HG02642 (cell line): ENCODE measurements at regions not wholly inside any gene's neighbourhood (a gene's known extent, or its start where the extent isn't known, plus 50 kb on each side); places are given as distances from the start of the nearest gene placed in this dataset.

Source experiments
- ATAC-seq: cut with Tn5 transposase; IDR thresholded peaks from one replicate; pipeline ENCODE4 v1.9.1; 2021; ENCODE audit warnings: mild to moderate bottlenecking; ENCODE audit not compliant: unreplicated experiment, poor library complexity

GRCh38 chr1:234755449-234755863 lies 145.5 kb upstream of the IRF2BP2 start:
- ATAC-seq: no peak

GRCh38 chr1:234753979-234754378 lies 144.0 kb upstream of the IRF2BP2 start:
- no peak for ATAC-seq

GRCh38 chr1:234752927-234753326 lies 142.9 kb upstream of the IRF2BP2 start:
- no peak for ATAC-seq

GRCh38 chr1:234751678-234752077 lies 141.7 kb upstream of the IRF2BP2 start:
- no peak for ATAC-seq

GRCh38 chr1:234750922-234751627 lies 141.1 kb upstream of the IRF2BP2 start:
- no peak for ATAC-seq

- no peak for ATAC-seq
Measured at GRCh38 chr1:234748713-234749112, 138.7 kb upstream of the IRF2BP2 start.

GRCh38 chr1:234748066-234748465 lies 138.1 kb upstream of the IRF2BP2 start:
- no peak for ATAC-seq

- no peak for ATAC-seq
Measured at GRCh38 chr1:234746798-234747196, 136.8 kb upstream of the IRF2BP2 start.

GRCh38 chr1:234745844-234746797 lies 136.1 kb upstream of the IRF2BP2 start:
- ATAC-seq: no peak

- ATAC-seq: no peak
Measured at GRCh38 chr1:234745276-234745675, 135.3 kb upstream of the IRF2BP2 start.

- ATAC-seq: no peak
Measured at GRCh38 chr1:234743791-234744611, 134.0 kb upstream of the IRF2BP2 start.

GRCh38 chr1:234742622-234743021 lies 132.6 kb upstream of the IRF2BP2 start:
- ATAC-seq: no peak

GRCh38 chr1:234737967-234738314 lies 128.0 kb upstream of the IRF2BP2 start:
- no peak for ATAC-seq

GRCh38 chr1:234735916-234736315 lies 125.9 kb upstream of the IRF2BP2 start:
- ATAC-seq: no peak

GRCh38 chr1:234735476-234735875 lies 125.5 kb upstream of the IRF2BP2 start:
- ATAC-seq: no peak

- ATAC-seq: no peak
Measured at GRCh38 chr1:234734869-234735268, 124.9 kb upstream of the IRF2BP2 start.

GRCh38 chr1:234734412-234734835 lies 124.4 kb upstream of the IRF2BP2 start:
- ATAC-seq: no peak

- no peak for ATAC-seq
Measured at GRCh38 chr1:234733427-234733826, 123.4 kb upstream of the IRF2BP2 start.

- ATAC-seq: no peak
Measured at GRCh38 chr1:234732671-234733390, 122.9 kb upstream of the IRF2BP2 start.

GRCh38 chr1:234732260-234732659 lies 122.3 kb upstream of the IRF2BP2 start:
- no peak for ATAC-seq
